ENCODE measurements at regions not wholly inside any gene's neighbourhood (a gene's known extent, or its start where the extent isn't known, plus 50 kb on each side); places are given as distances from the start of the nearest gene placed in this dataset.
"Not testable (repeated sequence)": the region's sequence is repeated elsewhere in the genome, so short reads cannot be mapped to it uniquely, and the experiment has no call there.

DNA sequence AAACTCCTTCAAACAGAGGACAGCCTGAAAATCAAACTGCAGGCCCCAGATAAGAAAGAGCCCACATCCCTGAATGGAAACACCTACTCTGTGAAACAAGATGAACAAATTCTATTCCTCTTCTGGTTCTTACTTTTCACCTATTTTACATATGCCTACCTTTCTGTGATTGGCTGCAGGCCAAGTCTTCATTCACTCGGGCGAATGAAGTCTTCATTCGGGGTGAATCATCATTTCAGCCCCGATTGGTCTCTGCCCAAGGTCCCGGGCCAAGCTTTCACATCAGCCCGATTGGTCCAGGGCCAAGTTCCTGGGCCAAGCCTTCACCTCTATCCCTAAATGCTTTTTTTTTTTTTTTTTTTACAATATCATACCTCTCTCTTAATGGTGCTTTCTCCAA is 529.8 kb upstream of the ACTRT1 start:
- no peak for DNase-seq

DNA sequence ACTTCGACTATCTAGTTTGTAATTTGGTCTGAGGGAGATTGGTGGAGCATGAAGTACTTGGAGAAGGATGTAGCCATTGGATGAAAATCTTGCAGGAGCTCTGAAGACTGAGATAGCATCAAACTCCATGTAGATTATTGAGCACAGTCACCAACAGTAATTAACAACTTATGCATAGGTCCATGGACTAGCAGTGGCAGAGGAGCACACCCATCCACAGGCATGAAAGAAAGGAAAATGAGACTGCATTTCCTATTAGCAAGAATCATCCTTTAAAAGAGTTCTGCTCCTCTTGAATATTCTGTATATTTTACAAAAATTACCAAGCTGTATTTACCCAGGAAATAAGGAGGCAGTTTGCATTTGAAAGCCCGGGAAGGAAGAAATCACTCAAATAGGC is 529.4 kb upstream of the ACTRT1 start:
- no peak for DNase-seq

DNA sequence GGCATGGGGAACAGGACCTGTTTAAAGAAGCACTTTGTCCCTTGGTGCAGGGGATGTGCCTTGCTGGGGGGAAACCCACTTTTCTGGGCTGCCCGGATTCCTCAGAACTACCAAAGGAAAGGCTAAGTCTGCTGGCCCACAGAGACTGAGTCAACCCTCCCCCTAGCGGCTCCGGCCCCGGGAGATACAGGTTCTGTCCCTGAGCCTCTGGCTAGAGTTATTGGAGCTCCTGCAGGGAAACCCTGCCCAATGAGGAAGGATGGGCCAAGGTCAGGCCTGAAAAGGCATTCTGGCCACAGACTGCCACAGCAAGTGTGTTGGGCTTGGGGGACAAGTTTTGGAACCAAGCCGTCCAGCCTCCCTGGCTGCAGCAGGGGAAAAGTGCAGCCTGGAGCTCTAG is 490.9 kb upstream of the ACTRT1 start:
- DNase-seq = no peak

DNA sequence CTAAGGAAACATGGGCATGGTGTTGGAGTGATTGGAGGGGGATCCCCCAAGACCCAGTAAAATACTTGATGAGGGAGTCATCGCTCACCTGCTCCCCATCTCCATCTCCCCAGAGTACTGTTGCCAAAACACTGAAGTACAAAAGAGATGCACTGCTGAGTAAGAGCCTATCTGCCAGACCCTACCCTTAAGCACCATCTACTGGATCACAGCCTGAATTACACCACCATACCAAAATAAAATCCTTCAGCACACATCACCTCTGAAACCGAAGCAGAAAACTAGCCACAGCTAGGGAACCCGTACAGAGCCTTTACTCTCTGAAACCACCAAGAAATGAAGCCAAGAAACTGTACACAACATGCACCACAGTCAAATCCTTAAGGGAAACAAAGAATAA is 466.3 kb upstream of the ACTRT1 start:
- DNase-seq = no peak

DNA sequence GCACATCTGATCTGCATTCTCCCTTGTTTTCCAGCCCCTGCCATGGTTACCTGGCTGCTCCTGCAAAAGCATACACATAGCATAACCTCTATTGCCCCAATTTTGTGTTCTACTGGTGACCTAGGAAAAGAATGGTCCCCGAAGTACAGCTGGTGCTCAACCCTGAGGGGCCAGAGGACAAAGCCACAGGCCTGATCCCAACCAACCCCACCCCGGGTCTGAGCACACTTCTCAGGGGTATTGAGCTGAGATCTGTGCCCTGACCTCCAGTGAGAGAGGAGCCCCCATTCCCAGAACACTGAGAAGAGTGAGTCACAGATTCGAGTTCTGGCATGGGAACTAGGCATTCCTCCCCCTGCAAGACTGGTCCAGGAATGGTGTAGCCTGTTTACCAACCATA is 465.5 kb upstream of the ACTRT1 start:
- DNase-seq = no peak

DNA sequence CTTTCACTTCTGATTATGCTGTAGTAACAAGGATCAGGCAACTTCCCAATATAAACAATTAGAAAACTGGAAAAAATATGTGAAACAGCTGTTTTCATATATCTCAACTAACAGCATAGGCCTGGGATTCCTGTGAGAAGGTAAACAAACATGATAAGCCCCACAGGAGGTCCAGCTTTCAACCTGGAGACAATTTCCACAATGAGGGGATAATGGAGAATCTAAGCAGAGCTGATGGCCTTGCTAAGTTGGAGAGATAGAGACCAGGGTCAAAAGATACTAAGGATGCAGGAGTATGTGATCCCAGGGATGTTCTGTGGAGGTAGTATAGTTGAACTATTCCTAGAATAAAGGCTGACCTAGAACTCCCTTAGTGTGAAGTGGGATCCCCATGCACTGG is 452.3 kb upstream of the ACTRT1 start:
- DNase-seq = no peak

DNA sequence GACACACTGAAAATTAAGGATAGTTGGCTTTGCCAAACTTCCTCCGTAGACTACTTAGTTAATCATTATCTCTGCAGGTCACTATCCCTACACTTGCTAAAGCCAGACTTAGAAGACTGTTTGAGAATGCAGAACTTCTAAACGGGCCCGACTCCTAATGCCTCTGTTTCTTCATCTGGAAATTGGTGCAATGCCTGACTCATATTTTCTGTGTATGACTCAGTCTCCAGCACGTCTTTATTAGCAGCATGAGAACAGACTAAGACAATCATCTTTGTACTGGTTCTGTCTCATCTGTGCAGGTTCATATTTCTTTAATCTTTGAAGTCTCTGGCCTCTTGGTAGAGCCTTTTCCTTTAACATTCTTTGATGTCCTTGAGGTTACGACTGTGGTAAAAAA is 411.9 kb upstream of the ACTRT1 start:
- no peak for DNase-seq

DNA sequence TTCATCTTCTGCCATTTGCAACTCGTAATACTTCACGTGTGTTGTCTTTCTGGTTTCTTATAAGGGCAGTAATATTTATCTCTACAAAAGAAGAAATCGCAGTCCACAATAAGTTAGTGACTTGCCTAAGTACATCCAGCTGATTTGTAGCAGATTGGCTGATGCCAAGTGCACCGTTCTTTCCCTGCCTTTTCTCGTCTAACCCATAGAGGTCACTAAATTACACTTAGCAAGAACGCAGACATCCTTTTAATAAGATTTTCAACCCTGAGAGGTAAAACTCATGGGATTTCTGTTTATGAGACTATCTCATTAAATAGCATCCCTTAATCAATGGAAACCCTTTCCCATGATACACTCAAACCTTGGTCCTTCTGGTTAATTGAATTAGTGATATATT is 408.6 kb upstream of the ACTRT1 start:
- no peak for DNase-seq

DNA sequence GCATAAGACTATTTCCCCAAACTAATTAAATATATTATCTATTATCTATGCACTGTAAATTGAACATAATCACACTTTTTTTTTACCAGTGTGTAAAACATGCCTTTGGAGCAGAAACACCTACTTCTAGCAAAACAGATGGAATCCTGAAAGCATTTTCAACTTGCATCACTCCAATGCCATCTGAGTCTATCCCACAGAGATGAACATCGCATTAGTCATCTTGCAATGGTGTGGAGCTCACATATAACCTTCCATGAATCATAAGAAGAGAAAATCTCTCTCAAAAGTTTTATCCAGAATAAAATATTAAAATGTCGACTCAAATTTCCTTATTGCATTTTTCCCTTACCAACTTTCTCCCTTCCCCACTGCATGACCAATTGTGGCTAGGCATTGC is 406.7 kb upstream of the ACTRT1 start:
- DNase-seq = no peak

DNA sequence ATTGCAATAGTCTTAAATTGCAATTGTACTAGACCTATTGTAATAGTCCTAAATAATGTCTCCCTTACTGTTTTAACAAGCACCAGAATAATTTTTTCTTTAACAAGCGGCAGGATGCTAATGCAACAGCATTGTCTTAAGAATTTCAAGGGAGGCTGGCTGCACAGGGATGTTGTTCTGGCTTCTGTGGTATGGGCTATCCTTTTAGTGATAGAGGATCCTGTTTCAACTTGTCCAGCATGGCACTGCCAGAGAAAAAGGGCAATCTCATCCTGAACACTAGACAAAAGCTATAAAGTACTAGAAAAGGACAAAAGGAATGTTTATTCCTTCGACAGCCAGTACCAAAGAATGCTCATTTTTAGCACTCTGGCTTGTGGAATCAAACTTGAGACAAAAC is 405.5 kb upstream of the ACTRT1 start:
- no peak for DNase-seq

DNA sequence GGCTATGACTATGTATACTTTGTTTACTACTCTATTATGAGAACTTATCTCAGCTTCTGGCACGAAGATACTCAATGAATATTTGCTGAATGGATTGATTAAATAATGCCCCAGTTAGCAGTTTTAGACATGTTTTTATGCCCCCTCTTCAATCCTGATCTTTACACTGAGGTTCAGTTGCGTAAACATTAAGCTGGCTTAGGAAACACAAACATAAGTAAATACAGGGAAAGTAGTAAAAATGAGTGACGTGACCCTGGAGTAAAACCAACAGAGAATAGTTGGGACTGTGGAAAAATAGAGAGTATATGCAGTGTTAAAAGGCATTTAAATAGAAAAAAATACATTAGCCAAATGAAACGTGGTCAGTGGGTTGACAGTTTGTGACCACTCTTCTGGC is 387.0 kb upstream of the ACTRT1 start:
- no peak for DNase-seq

DNA sequence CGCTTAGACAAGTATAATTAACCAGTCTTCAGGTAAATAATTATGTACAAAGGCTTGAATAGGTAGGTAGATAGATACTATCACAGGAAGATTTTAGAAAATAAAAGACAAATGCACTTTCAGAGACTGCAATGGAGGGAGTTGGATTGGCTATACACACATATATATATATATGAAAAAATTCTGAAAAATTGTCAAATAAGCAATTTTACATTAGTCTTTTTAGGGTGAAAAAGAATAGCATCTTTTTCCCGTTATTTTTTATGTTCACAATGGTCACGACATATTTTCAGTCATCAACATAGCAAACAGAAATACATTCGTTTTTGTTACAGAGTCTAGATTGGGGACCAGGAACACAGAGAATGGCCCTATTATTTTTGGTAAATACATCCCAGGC is 385.9 kb upstream of the ACTRT1 start:
- DNase-seq = no peak

DNA sequence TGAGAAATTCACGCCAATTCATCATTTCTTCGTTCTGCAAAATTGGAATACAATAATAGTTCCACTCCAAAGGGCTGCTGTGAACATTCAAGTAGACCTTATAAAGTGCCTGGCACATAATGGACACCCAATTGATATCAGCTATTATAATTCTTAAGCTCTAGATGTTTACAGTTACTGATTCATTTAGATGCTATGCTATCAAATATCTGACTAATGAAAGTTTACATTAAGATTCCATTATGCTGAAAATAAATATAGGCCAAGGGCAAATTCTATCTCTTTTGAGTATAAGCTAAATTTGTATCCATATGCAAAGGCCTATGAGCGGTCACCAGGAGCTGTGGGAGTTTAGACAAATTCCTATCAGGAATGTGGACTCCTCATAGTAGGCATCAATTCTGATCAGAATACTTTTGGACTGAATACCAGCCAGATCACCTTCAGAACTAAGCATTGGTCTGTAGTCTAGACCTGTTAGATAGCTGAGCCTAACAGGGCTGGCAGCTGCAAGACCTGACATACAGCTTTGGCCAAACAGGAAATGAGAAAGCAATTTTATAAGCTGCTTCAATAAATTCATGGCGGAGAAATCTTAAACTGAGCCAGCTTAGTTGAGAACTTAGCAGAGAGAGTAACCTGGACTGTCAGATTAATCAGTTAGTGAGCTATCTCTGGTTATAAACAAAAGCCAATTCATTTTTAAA is 384.3 kb upstream of the ACTRT1 start:
- no peak for DNase-seq

DNA sequence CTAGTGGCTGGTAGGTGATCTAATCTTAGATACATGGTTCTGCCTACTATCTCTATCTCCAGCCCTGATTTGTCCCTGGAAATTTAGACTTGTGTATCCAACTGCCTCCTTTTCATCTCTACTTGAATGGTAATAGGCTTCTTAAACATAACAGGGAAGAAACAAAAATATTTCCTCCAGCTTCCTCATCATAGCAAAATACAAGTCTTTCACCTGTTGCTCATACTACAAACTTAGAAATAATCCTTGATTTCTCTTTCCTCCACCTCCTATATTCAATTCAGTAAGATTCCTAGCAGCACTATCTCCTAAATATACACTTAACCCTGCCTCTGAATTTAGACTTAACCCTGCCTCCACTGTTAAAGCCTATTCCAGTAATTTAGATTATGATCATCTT is 373.3 kb upstream of the ACTRT1 start:
- DNase-seq = no peak

DNA sequence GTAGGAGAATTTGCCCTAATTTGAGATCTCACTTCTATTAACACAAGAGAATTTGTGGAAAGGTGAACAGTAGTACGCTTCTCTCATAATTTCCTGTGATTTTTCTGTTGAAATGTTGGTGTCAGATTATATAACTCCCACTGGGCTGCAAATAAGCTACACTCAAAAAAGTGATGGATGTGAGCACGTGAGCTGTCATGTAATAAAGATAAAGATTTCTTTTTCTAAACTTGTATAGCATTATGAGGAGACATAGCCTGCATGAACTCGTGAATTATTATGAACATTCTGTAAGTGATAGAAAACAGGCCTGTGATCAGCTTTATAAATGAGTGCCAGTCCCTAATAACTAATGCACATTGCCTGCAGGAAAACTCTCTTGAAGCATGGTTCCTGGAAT is 356.6 kb upstream of the ACTRT1 start:
- DNase-seq = no peak

DNA sequence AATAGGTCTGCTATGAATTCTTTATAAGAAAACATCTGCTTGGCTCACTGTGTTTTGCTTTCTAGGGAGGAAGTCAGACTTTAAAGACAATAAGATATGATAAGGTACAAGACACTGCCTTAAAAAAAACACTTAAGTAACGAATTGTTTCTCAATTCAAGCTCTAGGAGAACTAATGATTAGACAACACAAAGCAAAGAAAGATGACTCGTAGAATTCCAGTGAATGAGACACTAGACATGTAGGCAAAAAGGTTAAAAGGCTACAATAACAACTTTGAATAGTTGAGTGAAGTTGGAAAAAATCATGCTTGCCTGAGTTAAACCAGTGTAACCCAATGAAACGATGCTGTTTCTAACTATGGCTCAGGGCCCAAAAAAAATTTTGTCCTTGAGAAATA is 344.4 kb upstream of the ACTRT1 start:
- DNase-seq = no peak

DNA sequence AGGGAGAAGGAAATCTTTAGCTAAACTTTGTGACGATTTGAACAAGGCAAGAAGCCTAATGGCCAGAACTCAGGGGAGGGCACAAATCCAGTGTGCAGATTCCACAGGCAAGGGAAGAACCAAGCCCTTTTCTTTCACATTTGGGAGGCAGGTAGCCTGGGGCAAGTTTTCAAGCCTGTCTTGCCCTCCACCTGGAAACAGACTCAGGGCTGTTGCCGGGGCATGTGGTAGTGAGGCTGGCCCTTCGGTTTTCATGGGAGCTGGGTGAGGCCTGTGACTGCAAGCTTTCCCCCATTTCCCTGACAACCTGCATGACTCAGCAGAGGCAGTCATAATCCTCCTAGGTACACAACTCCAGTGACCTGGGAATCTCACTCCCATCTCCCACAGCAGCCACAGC is 331.6 kb upstream of the ACTRT1 start:
- DNase-seq = not testable (repeated sequence)

DNA sequence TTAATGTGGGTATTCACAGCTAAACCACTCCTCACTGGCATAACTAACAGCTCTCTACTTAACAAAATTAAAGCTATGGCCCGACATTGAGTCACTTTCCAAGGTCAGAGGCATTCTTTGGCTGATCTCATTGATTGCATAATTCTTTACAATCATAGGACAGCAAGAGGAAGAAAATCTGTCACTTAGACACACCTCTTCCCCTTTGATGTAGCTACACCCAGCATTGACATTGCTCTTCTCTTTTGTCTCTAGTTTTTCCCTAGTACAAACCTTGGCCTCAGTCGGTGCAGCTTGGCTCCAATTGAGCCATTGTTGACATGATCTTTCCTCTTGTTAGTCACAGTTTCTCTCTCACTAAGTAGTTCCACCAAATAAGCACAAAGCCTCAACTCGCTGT is 313.3 kb upstream of the ACTRT1 start:
- DNase-seq = no peak

DNA sequence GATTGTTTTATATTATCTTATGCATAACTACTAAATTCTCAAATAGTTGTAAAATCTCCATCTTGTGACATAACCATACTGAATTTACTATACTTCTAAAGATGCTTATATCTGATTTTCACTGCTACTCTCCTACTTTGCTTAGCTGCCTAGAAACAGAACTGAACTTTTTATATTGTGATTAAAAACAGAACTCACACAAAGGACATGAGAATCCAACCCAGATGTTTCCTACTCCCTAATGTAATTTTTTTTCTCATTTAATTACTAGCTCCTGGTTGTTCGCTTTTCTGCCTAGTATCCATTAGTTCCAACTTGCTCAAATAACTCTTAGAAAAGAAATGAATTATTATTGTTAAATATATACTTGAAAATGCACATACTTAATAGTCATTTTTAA is 283.5 kb upstream of the ACTRT1 start:
- no peak for DNase-seq

DNA sequence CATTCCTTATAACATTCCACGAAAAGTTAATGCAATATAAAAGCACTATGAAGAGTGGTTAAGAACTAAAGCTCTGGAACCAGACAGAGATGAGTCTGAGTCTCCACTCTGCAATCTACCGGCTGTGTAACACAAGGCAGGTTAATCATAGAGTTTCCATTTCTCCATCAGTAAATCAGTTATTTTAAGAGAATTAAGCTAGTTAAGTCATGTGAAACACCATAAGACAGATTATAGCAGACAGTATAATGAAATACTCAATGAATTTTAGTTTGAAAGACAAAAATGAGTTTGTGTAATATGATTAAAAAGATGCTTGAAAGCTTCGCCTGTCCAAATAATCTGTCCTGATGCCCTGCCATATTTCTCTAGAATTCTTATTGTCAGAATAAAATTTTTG is 282.6 kb upstream of the ACTRT1 start:
- no peak for DNase-seq

DNA sequence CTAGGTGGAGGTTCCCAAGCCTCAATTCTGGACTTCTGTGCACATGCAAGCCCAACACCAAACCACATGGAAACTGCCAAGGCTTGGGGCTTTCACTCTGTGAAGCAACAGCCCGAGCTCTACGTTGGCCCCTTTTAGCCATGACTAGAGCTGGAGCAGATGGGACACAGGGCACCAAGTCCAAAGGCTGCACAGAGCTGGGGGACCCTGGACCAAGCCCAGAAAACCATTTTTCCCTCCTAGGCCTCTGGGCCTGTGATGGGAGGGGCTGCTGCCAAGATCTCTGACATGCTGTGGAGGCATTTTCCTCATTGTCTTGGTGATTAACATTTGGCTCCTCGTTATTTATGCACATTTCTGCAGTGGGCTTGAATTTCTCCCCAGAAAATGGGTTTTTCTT is 258.7 kb upstream of the ACTRT1 start:
- DNase-seq = no peak

DNA sequence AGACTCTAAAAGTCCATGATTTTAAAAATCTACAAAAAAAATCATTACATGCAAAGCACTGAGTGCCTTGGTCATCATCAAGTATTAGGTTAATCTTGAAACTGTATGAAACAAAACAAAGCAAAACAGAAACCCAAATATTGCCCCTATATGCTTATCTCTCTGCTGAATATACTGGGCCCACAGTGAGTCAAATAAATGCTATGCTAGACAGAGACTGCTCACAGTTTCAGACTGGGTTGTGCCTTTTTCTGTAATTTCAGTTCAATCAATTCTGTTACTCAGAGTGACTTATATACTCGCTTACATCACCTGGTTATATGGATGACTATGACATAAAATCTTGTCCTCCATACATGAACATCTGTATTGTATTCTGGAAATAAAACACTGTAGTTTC is 257.1 kb upstream of the ACTRT1 start:
- DNase-seq = no peak

DNA sequence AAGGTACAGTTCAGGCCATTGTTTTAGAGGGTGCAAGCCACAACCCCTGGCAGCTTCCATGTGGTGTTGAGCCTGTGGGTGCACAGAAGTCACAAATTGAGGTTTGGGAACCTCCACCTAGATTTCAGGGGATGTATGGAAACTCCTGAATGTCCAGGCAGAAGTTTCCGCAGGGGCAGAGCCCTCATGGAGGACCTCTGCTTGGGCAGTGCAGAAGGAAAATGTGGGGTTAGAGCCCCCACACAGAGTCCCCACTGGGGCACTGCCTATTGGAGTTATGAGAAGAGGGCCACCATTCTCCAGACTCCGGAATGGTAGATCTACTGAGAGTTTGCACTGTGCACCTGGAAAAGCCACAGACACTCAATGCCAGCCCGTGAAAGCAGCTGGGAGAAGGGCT is 242.0 kb upstream of the ACTRT1 start:
- DNase-seq = no peak

DNA sequence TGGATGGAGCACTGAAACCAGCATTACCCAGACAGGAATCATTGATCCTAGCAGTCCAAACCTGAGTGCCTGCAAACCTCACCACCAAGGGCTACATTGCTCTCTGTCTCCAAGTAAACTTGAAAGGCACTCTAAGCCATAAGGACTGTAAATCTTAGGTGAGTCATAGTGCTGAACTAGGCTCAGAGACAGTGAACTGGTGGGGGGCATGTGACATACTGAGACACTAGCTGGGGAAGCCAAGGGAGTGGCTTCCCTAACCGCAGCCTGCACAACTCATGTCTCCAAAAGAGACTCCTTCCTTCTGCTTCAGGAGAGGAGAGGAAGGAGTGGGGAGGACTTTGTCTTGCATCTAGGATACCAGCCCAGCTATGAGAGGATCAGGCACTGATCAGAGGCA is 235.5 kb upstream of the ACTRT1 start:
- no peak for DNase-seq

DNA sequence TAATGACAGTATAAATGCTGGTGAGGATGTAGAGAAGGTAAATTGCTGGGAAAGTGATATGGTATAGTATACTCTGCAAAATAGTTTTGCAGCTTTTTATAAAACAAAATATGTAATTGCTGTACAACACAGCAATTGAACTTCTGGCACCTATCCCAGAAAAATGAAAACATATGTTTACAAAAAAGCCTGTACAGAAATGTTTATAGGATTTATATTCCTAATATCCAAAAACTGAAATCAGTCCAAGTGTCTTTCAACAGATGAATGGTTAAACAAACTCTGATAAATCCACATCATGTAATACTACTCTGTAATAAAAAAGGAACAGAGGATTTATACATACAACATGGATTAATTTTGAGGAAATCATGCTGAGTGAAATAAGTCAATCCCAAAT is 198.4 kb upstream of the ACTRT1 start:
- DNase-seq = no peak

DNA sequence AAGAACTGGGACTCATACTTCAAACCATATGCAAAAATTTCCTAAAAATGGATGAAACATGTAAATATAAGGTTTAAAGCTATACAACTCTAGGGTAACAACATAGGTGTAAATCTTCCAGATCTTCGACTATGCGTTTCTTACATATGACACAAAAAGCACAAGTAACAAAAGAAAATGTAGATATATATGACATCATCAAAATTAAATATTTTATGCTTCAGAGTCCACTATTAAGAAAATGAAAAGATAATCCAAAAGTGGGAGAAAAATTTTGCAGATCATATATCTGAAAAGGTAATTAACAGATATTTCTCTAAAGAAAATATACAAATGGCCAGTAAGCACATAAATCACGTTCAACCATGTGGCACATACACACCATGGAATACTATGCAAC is 164.2 kb upstream of the ACTRT1 start:
- no peak for DNase-seq
